ENCODE measurements at regions not wholly inside any gene's neighbourhood (a gene's known extent, or its start where the extent isn't known, plus 50 kb on each side); places are given as distances from the start of the nearest gene placed in this dataset.

DNA sequence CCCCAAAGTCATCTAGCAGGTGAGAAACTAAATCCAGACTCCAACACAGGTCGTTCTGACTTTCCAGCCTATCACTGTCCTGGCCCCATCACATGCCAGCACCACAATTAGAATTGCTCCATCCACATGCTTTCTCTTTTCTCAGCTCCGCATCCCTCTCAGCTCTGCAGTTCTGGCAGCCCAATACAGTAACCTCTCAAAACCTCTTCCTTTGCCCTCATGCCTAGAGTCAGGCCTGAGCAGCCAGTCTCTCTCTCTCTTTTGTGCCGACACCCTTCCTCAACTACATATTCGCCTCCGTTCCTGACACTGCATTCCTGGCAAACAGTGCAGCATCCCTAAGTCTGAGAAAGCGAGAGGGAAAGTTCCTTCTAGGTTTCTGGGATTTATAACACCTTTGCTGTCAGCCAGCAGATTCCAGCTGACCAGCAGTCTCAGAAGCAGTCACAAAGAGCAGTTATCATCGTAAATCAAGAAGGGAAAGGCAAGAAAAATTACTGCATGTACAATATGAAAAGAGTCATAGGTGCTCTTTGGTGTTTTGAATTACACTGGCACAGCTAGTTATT lies 258.0 kb downstream of the FAT3 start:
- peaks cover 19% of the 10 kb centered on the region for H3K4me1 ChIP-seq
- TF ChIP-seq EZH2 (IDR thresholded peaks at IDR 0.05) (no peak), EZH2phosphoT487 (IDR thresholded peaks at IDR 0.05) (no peak)
- TF ChIP-seq, protein P1, sequence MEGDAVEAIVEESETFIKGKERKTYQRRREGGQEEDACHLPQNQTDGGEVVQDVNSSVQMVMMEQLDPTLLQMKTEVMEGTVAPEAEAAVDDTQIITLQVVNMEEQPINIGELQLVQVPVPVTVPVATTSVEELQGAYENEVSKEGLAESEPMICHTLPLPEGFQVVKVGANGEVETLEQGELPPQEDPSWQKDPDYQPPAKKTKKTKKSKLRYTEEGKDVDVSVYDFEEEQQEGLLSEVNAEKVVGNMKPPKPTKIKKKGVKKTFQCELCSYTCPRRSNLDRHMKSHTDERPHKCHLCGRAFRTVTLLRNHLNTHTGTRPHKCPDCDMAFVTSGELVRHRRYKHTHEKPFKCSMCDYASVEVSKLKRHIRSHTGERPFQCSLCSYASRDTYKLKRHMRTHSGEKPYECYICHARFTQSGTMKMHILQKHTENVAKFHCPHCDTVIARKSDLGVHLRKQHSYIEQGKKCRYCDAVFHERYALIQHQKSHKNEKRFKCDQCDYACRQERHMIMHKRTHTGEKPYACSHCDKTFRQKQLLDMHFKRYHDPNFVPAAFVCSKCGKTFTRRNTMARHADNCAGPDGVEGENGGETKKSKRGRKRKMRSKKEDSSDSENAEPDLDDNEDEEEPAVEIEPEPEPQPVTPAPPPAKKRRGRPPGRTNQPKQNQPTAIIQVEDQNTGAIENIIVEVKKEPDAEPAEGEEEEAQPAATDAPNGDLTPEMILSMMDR (IDR thresholded peaks at IDR 0.05), result no peak
- H3K36me3 ChIP-seq, result no peaks in the 10 kb centered on the region
- no peaks in the 10 kb centered on the region for H4K20me1 ChIP-seq (ENCODE audit: low read depth)
- H3K9ac ChIP-seq, result no peak overlapping the region
- Mint-ChIP-seq H3K9me3 (no peaks in the 10 kb centered on the region), H3K27ac (no peak overlapping the region), H3K4me1 (peaks cover 18% of the 10 kb centered on the region), H3K4me3 (no peak overlapping the region), H3K36me3 (no peaks in the 10 kb centered on the region), H3K27me3 (ENCODE audit: insufficient read depth, low read depth) (peaks cover 3% of the 10 kb centered on the region)
- peak overlapping the region; percentile 15 for H3K4me2 ChIP-seq
- no peak overlapping the region for H3K4me3 ChIP-seq
- no peaks in the 10 kb centered on the region for H3K9me3 ChIP-seq (ENCODE audit: low read depth)
- H3F3A ChIP-seq (ENCODE audit: low read depth), result no peaks in the 10 kb centered on the region
- no peaks in the 10 kb centered on the region for H3K27me3 ChIP-seq
- H3K79me2 ChIP-seq (ENCODE audit: low read depth), result no peaks in the 10 kb centered on the region
- peak overlapping the region; percentile 35 for H2AFZ ChIP-seq (replicated peaks)
- no peak overlapping the region for H3K27ac ChIP-seq
- DNase-seq (ENCODE audit: low spot score), result no peak

DNA sequence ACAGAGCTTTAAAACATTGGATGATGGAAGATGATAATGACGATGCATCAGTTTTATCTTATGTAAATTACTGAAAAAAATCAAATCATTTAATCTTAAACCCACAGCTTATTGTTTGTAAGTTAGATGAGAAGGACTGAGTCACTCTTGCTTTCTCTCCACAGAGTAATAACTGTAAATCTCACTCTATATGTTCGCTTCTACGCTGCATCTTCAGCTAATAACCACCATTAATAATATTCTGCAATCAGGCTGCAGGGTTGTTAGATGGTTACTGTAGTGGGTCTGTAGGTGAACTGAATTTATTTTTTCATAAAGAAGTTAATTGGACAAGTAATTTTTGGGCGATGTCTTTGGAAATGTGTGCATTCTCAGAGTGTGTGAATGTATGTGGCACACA lies 260.0 kb downstream of the FAT3 start:
- Histone ChIP-seq H3K9ac (no peak overlapping the region), H3K9me3 (ENCODE audit: low read depth) (no peaks in the 10 kb centered on the region), H3K27ac (no peak overlapping the region), H3K4me1 (peaks cover 19% of the 10 kb centered on the region), H3K79me2 (ENCODE audit: low read depth) (no peaks in the 10 kb centered on the region), H3K36me3 (no peaks in the 10 kb centered on the region), H3K4me2 (no peak overlapping the region), H3K27me3 (no peaks in the 10 kb centered on the region), H2AFZ (replicated peaks) (no peak overlapping the region), H4K20me1 (ENCODE audit: low read depth) (no peaks in the 10 kb centered on the region), H3F3A (ENCODE audit: low read depth) (no peaks in the 10 kb centered on the region), H3K4me3 (no peak overlapping the region)
- H3K36me3 Mint-ChIP-seq, result no peaks in the 10 kb centered on the region
- H3K4me1 Mint-ChIP-seq, result peaks cover 18% of the 10 kb centered on the region
- DNase-seq (ENCODE audit: low spot score), result no peak
- no peak for TF ChIP-seq EZH2phosphoT487 (IDR thresholded peaks at IDR 0.05)
- TF ChIP-seq, protein P1 (IDR thresholded peaks at IDR 0.05), result no peak
- no peak for TF ChIP-seq EZH2 (IDR thresholded peaks at IDR 0.05)
- H3K4me3 Mint-ChIP-seq, result no peak overlapping the region
- H3K9me3 Mint-ChIP-seq, result no peaks in the 10 kb centered on the region
- peaks cover 2% of the 10 kb centered on the region for H3K27me3 Mint-ChIP-seq (ENCODE audit: insufficient read depth, low read depth)
- no peak overlapping the region for H3K27ac Mint-ChIP-seq

DNA sequence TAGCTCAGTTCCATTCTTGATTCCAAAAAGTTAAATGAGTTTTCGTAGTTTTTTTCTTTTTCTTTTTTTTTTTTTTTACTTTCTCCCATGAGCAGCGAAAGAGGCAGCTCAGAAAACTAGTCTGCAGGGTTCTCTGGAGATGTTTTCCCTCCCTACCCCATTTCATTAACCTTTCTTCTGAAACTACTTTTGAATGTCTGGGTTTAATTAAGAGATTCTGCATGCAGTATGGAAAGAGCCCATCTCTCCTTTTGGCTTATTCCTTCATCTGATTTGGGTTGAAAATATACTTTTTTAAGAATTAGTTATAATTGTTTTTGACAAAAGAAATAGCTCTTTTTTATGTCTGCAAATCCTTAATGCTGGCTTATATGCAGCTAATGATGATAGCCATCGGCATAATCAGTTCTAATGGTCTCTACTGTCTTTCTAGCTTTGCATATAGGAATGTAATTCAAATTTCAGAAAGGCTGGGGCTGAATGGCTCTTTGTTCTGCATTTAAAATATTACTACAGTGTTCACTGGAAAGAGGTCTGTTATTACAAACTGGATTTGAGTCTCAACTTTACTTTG lies 265.3 kb downstream of the FAT3 start:
- H3K36me3 Mint-ChIP-seq, result peaks cover 4% of the 10 kb centered on the region
- Histone ChIP-seq H3K9me3 (ENCODE audit: low read depth) (no peaks in the 10 kb centered on the region), H2AFZ (replicated peaks) (no peak overlapping the region), H3F3A (ENCODE audit: low read depth) (no peaks in the 10 kb centered on the region), H3K36me3 (no peaks in the 10 kb centered on the region), H3K4me2 (no peak overlapping the region), H3K79me2 (ENCODE audit: low read depth) (no peaks in the 10 kb centered on the region), H3K27ac (no peak overlapping the region), H3K4me3 (no peak overlapping the region), H4K20me1 (ENCODE audit: low read depth) (no peaks in the 10 kb centered on the region), H3K27me3 (no peaks in the 10 kb centered on the region), H3K9ac (no peak overlapping the region), H3K4me1 (peaks cover 10% of the 10 kb centered on the region)
- TF ChIP-seq, protein P1 (IDR thresholded peaks at IDR 0.05), result no peak
- TF ChIP-seq EZH2 (IDR thresholded peaks at IDR 0.05), result no peak
- TF ChIP-seq EZH2phosphoT487 (IDR thresholded peaks at IDR 0.05), result no peak
- no peaks in the 10 kb centered on the region for H3K9me3 Mint-ChIP-seq
- H3K27me3 Mint-ChIP-seq (ENCODE audit: insufficient read depth, low read depth), result no peaks in the 10 kb centered on the region
- no peak overlapping the region for H3K4me3 Mint-ChIP-seq
- H3K4me1 Mint-ChIP-seq, result peaks cover 14% of the 10 kb centered on the region
- no peak overlapping the region for H3K27ac Mint-ChIP-seq
- DNase-seq (ENCODE audit: low spot score), result no peak
